Osteocyte (in vitro differentiated cells): ENCODE measurements at regions not wholly inside any gene's neighbourhood (a gene's known extent, or its start where the extent isn't known, plus 50 kb on each side); places are given as distances from the start of the nearest gene placed in this dataset.

Source experiments
- DNase-seq: peaks from one replicate; pipeline ENCODE4 v3.0.0; 2021; ENCODE audit warnings: mixed read lengths; ENCODE audit not compliant: unreplicated experiment; ENCODE audit errors: extremely low spot score
- H3K27ac Mint-ChIP-seq: one replicate; pipeline ENCODE4 v1.8.0; 2021; ENCODE audit warnings: mild to moderate bottlenecking, mixed read lengths; ENCODE audit not compliant: unreplicated experiment
- H3K27me3 Mint-ChIP-seq: one replicate; pipeline ENCODE4 v1.8.0; 2021; ENCODE audit warnings: mixed read lengths; ENCODE audit not compliant: unreplicated experiment
- H3K36me3 Mint-ChIP-seq: one replicate; pipeline ENCODE4 v1.8.0; 2021; ENCODE audit warnings: mixed read lengths; ENCODE audit not compliant: unreplicated experiment
- H3K4me1 Mint-ChIP-seq: one replicate; pipeline ENCODE4 v1.8.0; 2021; ENCODE audit warnings: mixed read lengths; ENCODE audit not compliant: unreplicated experiment
- H3K4me3 Mint-ChIP-seq: one replicate; pipeline ENCODE4 v1.8.0; 2021; ENCODE audit warnings: mild to moderate bottlenecking, moderate library complexity, mixed read lengths; ENCODE audit not compliant: unreplicated experiment
- H3K9me3 Mint-ChIP-seq: one replicate; pipeline ENCODE4 v1.8.0; 2021; ENCODE audit warnings: mixed read lengths; ENCODE audit not compliant: unreplicated experiment
- TF ChIP-seq, protein P1 (sequence below): fragments of 200-600 bp; sonication (generic); IDR thresholded peaks from 2 replicates; pipeline ENCODE4 v1.5.0; 2021; ENCODE audit warnings: antibody characterized with exemption, mild to moderate bottlenecking, moderate library complexity

DNA sequence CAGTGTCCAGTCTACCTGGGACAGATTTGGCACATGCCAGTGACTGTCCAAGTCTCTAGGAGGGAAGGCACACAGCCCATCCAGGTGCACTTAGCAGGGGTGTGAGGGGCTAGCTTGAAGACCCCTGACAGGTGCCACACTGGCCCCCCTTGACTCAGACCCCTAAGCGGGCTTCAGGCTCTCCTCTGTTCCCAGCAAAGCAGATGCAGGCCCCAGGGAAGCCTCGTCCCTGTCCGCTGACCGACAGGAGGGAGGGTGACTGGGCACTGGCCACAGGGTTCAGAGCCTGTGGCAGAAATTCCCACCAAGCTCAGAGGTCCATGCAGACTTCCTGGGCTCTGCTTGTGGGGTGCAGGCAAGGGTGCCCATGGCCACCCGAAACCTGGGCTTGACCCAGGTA, 239.8 kb upstream of the MYT1L start:
- no peak overlapping the region for H3K27ac Mint-ChIP-seq
- no peaks in the 10 kb centered on the region for H3K4me1 Mint-ChIP-seq
- no peaks in the 10 kb centered on the region for H3K36me3 Mint-ChIP-seq
- TF ChIP-seq, protein P1, sequence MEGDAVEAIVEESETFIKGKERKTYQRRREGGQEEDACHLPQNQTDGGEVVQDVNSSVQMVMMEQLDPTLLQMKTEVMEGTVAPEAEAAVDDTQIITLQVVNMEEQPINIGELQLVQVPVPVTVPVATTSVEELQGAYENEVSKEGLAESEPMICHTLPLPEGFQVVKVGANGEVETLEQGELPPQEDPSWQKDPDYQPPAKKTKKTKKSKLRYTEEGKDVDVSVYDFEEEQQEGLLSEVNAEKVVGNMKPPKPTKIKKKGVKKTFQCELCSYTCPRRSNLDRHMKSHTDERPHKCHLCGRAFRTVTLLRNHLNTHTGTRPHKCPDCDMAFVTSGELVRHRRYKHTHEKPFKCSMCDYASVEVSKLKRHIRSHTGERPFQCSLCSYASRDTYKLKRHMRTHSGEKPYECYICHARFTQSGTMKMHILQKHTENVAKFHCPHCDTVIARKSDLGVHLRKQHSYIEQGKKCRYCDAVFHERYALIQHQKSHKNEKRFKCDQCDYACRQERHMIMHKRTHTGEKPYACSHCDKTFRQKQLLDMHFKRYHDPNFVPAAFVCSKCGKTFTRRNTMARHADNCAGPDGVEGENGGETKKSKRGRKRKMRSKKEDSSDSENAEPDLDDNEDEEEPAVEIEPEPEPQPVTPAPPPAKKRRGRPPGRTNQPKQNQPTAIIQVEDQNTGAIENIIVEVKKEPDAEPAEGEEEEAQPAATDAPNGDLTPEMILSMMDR, result no peak
- no peaks in the 10 kb centered on the region for H3K27me3 Mint-ChIP-seq
- no peak overlapping the region for H3K4me3 Mint-ChIP-seq
- peak; percentile 78 for DNase-seq
- peaks cover 7% of the 10 kb centered on the region for H3K9me3 Mint-ChIP-seq

DNA sequence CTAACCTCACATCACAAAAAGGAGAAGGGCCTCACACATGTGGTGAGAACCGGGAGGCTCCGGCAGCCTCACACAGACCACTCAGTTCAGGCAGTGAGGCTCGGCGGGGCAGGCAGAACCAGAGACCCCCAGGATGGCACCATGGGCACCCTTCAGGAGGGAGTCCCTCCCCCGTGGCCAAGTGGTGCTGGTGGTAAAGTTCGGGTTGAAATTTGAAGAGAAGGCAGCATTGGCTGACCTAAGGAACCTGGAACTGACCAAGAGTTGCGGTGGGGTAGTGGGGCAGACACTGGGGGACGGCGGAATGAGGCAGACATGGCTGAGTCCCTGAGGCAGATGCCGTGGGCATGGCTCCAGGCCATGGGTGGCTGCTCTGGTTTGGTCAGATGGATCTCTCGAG, 239.3 kb upstream of the MYT1L start:
- H3K4me1 Mint-ChIP-seq, result no peaks in the 10 kb centered on the region
- TF ChIP-seq, protein P1, result no peak
- H3K9me3 Mint-ChIP-seq, result peaks cover 7% of the 10 kb centered on the region
- no peaks in the 10 kb centered on the region for H3K27me3 Mint-ChIP-seq
- DNase-seq, result no peak
- no peaks in the 10 kb centered on the region for H3K36me3 Mint-ChIP-seq
- no peak overlapping the region for H3K27ac Mint-ChIP-seq
- no peak overlapping the region for H3K4me3 Mint-ChIP-seq

DNA sequence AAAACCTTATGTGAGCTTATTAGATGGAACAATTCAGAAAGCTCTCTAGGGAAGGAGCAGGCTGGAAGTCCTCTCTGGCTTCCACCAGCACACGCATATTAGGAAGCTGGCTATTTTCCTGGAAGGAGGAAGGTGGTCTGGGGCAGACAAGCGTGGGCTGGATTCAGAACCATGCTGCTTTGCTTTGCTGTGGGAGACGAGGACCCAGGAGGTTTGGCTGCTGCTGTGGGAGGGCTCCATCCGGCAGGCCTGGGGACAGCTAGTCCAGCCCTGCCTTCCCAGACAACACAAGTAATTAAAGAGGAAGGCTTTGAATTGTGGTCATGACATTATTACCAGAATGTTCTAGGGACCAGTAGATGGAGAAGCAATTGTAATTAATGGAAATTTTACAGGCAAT, 238.8 kb upstream of the MYT1L start:
- no peaks in the 10 kb centered on the region for H3K36me3 Mint-ChIP-seq
- DNase-seq, result peak; percentile 64
- no peaks in the 10 kb centered on the region for H3K27me3 Mint-ChIP-seq
- H3K4me1 Mint-ChIP-seq, result no peaks in the 10 kb centered on the region
- peaks cover 7% of the 10 kb centered on the region for H3K9me3 Mint-ChIP-seq
- no peak overlapping the region for H3K4me3 Mint-ChIP-seq
- TF ChIP-seq, protein P1, result no peak
- H3K27ac Mint-ChIP-seq, result no peak overlapping the region

DNA sequence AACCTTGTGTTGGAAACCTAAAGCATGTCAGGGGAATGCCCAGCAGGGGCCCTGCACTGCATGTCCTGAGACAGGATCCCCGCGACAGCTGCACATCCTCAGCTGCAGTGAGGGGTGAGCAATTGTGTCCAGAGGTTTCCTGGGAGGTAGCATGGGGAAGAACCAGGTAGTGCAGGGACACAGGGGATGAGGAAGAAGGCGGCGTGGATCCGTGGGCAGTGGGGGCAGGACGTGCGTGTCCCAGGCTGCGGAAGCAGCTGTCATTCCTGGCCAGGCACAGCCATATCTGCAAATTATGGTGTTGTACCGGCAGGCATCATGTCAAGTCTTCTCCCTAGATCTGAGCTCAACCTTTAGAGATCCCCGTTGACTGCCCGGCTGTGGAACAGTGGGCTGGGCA, 238.2 kb upstream of the MYT1L start:
- H3K36me3 Mint-ChIP-seq, result no peaks in the 10 kb centered on the region
- peaks cover 7% of the 10 kb centered on the region for H3K9me3 Mint-ChIP-seq
- H3K4me1 Mint-ChIP-seq, result no peaks in the 10 kb centered on the region
- DNase-seq, result peak; percentile 72
- H3K27me3 Mint-ChIP-seq, result no peaks in the 10 kb centered on the region
- no peak overlapping the region for H3K27ac Mint-ChIP-seq
- TF ChIP-seq, protein P1, result no peak
- H3K4me3 Mint-ChIP-seq, result no peak overlapping the region

DNA sequence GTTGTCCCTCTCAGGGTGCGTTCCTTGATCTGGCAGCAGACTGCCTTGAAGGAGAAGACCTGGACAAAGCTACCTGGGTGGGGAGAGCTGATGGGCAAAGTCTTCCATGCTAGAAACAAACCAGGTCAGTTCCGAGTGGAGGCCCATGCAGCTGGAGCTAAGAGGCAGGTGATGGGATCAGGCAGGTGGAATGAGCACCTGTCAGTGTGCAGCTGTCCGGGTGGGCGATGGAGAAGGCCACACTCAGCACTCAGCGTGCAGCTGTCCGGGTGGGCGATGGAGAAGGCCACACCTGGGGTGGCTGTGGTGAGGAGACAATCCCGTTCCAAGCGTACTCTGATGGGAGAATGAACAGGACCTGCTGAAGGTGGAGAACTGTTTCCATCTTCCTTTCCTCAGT, 237.3 kb upstream of the MYT1L start:
- Mint-ChIP-seq H3K36me3 (no peaks in the 10 kb centered on the region), H3K4me3 (no peak overlapping the region), H3K27ac (no peak overlapping the region), H3K27me3 (no peaks in the 10 kb centered on the region), H3K9me3 (peaks cover 14% of the 10 kb centered on the region), H3K4me1 (no peaks in the 10 kb centered on the region)
- TF ChIP-seq, protein P1, result no peak
- peak; percentile 80 for DNase-seq
